Neural cell (in vitro differentiated cells): ENCODE measurements at regions not wholly inside any gene's neighbourhood (a gene's known extent, or its start where the extent isn't known, plus 50 kb on each side); places are given as distances from the start of the nearest gene placed in this dataset.

ENCODE experiments used
- H2AFZ ChIP-seq: fragments of 200-600, 300-800 bp; sonication (generic), shearing (Covaris generic); 2 replicates; pipeline ENCODE4 v1.6.0; 2014; ENCODE audit warnings: low read depth, mild to moderate bottlenecking, antibody characterized with exemption, low read length, moderate library complexity
- H3F3A ChIP-seq: fragments of 200-600 bp; shearing (Covaris generic); 2 replicates; pipeline ENCODE4 v1.6.1; 2016; ENCODE audit warnings: mild to moderate bottlenecking, moderate library complexity, mixed read lengths, antibody characterized with exemption, low read length; ENCODE audit not compliant: insufficient read depth, poor library complexity, severe bottlenecking
- H3K27ac ChIP-seq: fragments of 200-600, 300-800 bp; sonication (generic), shearing (Covaris generic); 2 replicates; pipeline ENCODE4 v1.5.1; 2014; ENCODE audit warnings: mild to moderate bottlenecking, low read length, moderate library complexity
- H3K27me3 ChIP-seq: fragments of 300-800, 200-600 bp; sonication (generic), shearing (Covaris generic); 2 replicates; pipeline ENCODE4 v1.6.0; 2014; ENCODE audit warnings: mild to moderate bottlenecking, low read depth, low read length, moderate library complexity; ENCODE audit not compliant: insufficient read depth
- H3K36me3 ChIP-seq: fragments of 300-800, 200-600 bp; sonication (generic), shearing (Covaris generic); 2 replicates; pipeline ENCODE4 v1.5.1; 2014; ENCODE audit warnings: mild to moderate bottlenecking, antibody characterized with exemption, low read length, moderate library complexity; ENCODE audit not compliant: insufficient read depth
- H3K4me2 ChIP-seq: fragments of 300-800, 200-600 bp; sonication (generic), shearing (Covaris generic); 2 replicates; pipeline ENCODE4 v1.6.0; 2014; ENCODE audit warnings: mild to moderate bottlenecking, low read length
- H3K4me3 ChIP-seq: fragments of 300-800, 200-600 bp; sonication (generic), shearing (Covaris generic); 2 replicates; pipeline ENCODE4 v1.5.1; 2014; ENCODE audit warnings: mild to moderate bottlenecking, low read length, moderate library complexity
- H3K79me2 ChIP-seq: fragments of 200-600 bp; shearing (Covaris generic); replicated peaks from 2 replicates; pipeline ENCODE4 v1.6.0; 2014; ENCODE audit warnings: mild to moderate bottlenecking, low read length, moderate library complexity; ENCODE audit not compliant: insufficient read depth
- H3K9ac ChIP-seq: fragments of 300-800, 200-600 bp; sonication (generic), shearing (Covaris generic); 2 replicates; pipeline ENCODE4 v1.6.1; 2016; ENCODE audit warnings: mild to moderate bottlenecking, low read length, mixed read lengths
- H3K9me2 ChIP-seq: fragments of 200-600 bp; shearing (Covaris generic); 2 replicates; pipeline ENCODE4 v1.6.1; 2016; ENCODE audit warnings: mild to moderate bottlenecking, low read length, mixed read lengths; ENCODE audit not compliant: insufficient read depth
- H3K9me3 ChIP-seq: fragments of 200-600, 300-800 bp; sonication (generic), shearing (Covaris generic); 2 replicates; pipeline ENCODE4 v1.6.1; 2016; ENCODE audit warnings: mild to moderate bottlenecking, mixed run types, low read length, moderate library complexity, mixed read lengths
- H4K20me1 ChIP-seq: fragments of 200-600 bp; shearing (Covaris generic); 2 replicates; pipeline ENCODE4 v1.6.1; 2016; ENCODE audit warnings: mild to moderate bottlenecking, mixed run types; ENCODE audit not compliant: insufficient read depth
- EP300 ChIP-seq: fragments of 450-650 bp; conservative IDR thresholded peaks from 2 replicates; pipeline ENCODE4 v1.6.1; 2014; ENCODE audit warnings: antibody characterized with exemption, mild to moderate bottlenecking, moderate library complexity; ENCODE audit not compliant: poor library complexity, severe bottlenecking
- EZH2 ChIP-seq: fragments of 200-600, 300-800 bp; shearing (Covaris generic), sonication (generic); IDR thresholded peaks from 2 replicates; pipeline ENCODE4 v1.6.1; 2014; ENCODE audit warnings: antibody characterized with exemption, low read length, borderline replicate concordance, mild to moderate bottlenecking; ENCODE audit not compliant: insufficient read depth, poor library complexity, severe bottlenecking
- MXI1 ChIP-seq: fragments of 450-650 bp; conservative IDR thresholded peaks from 2 replicates; pipeline ENCODE4 v1.6.1; 2014; ENCODE audit warnings: antibody characterized with exemption, mild to moderate bottlenecking; ENCODE audit not compliant: poor library complexity, severe bottlenecking
- POLR2AphosphoS5 ChIP-seq: IDR thresholded peaks from 2 replicates; pipeline ENCODE4 v1.6.1; 2012
- RAD21 ChIP-seq: fragments of 450-650 bp; conservative IDR thresholded peaks from 2 replicates; pipeline ENCODE4 v1.6.1; 2014; ENCODE audit warnings: antibody characterized with exemption, mild to moderate bottlenecking, moderate library complexity
- REST ChIP-seq: IDR thresholded peaks from 2 replicates; pipeline ENCODE4 v1.6.1; 2012; ENCODE audit warnings: borderline replicate concordance
- SMC3 ChIP-seq: fragments of 450-650 bp; conservative IDR thresholded peaks from 2 replicates; pipeline ENCODE4 v1.6.1; 2014; ENCODE audit warnings: antibody characterized with exemption, mild to moderate bottlenecking, moderate library complexity; ENCODE audit not compliant: poor library complexity
- TAF1 ChIP-seq: IDR thresholded peaks from 2 replicates; pipeline ENCODE4 v1.6.1; 2012; ENCODE audit warnings: low read depth
- TF ChIP-seq, protein P1 (sequence below): fragments of 450-650 bp; IDR thresholded peaks from 2 replicates; pipeline ENCODE4 v1.5.1; 2014; ENCODE audit warnings: antibody characterized with exemption, mild to moderate bottlenecking, moderate library complexity; ENCODE audit not compliant: poor library complexity, severe bottlenecking

DNA sequence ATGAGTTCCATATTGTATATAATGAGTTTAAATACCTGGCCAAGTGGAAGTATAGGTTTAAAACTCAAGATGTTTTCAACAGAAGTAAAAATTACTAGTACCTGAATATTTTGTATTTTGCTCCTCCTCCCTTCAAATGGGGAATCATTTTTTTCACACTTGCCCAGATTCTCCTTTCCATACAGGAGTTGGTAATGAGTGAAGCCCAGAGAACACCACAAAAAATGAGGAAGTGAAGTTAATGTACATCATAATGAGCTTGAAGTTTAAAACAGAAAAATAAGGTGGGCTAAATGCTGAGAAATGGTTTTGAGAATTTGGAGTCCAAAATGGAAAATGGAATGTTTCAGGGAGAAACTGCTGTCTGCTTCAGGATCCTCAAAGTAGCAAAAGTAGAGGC lies 364.8 kb upstream of the EMCN start:
- no peaks in the 10 kb centered on the region for H3K36me3 ChIP-seq
- no peak overlapping the region for H3K27ac ChIP-seq
- TF ChIP-seq RAD21 = no peak
- TF ChIP-seq EP300 = no peak
- no peak for TF ChIP-seq SMC3
- no peak for TF ChIP-seq EZH2
- no peak for TF ChIP-seq MXI1
- no peaks in the 10 kb centered on the region for H4K20me1 ChIP-seq
- no peaks in the 10 kb centered on the region for H3F3A ChIP-seq
- no peaks in the 10 kb centered on the region for H3K79me2 ChIP-seq
- H3K9me2 ChIP-seq = no peaks in the 10 kb centered on the region
- H3K9ac ChIP-seq = no peak overlapping the region
- no peak overlapping the region for H3K4me3 ChIP-seq
- H3K27me3 ChIP-seq = no peaks in the 10 kb centered on the region
- peaks cover 4% of the 10 kb centered on the region for H3K9me3 ChIP-seq
- no peak overlapping the region for H3K4me2 ChIP-seq
- H2AFZ ChIP-seq = no peak overlapping the region

DNA sequence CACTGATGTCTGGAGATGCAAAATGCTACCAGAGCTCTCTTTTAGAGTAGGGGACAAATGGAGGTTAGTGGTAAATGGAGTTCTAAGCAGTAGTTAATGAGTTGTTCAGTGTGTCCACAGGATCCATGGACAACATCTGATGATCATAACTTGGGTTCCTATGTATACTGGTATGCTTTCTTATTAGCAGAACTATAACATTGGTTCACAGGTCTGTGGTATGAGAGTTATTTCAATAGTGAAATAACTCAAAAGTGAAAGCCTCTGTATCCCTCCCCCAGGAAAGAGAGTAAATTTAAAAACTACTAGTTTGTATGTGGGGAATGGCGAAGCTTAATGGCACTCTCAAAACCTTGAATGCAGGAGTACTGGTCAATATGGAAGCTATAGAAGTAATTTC lies 363.5 kb upstream of the EMCN start:
- H3K79me2 ChIP-seq = no peaks in the 10 kb centered on the region
- H3K9me2 ChIP-seq = no peaks in the 10 kb centered on the region
- H3K27ac ChIP-seq = no peak overlapping the region
- H3K4me2 ChIP-seq = no peak overlapping the region
- H4K20me1 ChIP-seq = no peaks in the 10 kb centered on the region
- H3F3A ChIP-seq = no peaks in the 10 kb centered on the region
- H3K4me3 ChIP-seq = no peak overlapping the region
- H3K36me3 ChIP-seq = no peaks in the 10 kb centered on the region
- peaks cover 4% of the 10 kb centered on the region for H3K9me3 ChIP-seq
- H3K9ac ChIP-seq = no peak overlapping the region
- H3K27me3 ChIP-seq = no peaks in the 10 kb centered on the region
- H2AFZ ChIP-seq = no peak overlapping the region
- TF ChIP-seq, protein P1, sequence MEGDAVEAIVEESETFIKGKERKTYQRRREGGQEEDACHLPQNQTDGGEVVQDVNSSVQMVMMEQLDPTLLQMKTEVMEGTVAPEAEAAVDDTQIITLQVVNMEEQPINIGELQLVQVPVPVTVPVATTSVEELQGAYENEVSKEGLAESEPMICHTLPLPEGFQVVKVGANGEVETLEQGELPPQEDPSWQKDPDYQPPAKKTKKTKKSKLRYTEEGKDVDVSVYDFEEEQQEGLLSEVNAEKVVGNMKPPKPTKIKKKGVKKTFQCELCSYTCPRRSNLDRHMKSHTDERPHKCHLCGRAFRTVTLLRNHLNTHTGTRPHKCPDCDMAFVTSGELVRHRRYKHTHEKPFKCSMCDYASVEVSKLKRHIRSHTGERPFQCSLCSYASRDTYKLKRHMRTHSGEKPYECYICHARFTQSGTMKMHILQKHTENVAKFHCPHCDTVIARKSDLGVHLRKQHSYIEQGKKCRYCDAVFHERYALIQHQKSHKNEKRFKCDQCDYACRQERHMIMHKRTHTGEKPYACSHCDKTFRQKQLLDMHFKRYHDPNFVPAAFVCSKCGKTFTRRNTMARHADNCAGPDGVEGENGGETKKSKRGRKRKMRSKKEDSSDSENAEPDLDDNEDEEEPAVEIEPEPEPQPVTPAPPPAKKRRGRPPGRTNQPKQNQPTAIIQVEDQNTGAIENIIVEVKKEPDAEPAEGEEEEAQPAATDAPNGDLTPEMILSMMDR = no peak
- no peak for TF ChIP-seq EZH2
- no peak for TF ChIP-seq MXI1
- TF ChIP-seq SMC3 = no peak
- TF ChIP-seq TAF1 = no peak
- no peak for TF ChIP-seq REST
- no peak for TF ChIP-seq RAD21
- no peak for TF ChIP-seq EP300
- no peak for TF ChIP-seq POLR2AphosphoS5
